Hepatocyte (in vitro differentiated cells): ENCODE measurements at regions not wholly inside any gene's neighbourhood (a gene's known extent, or its start where the extent isn't known, plus 50 kb on each side); places are given as distances from the start of the nearest gene placed in this dataset.

Experiments used
- DNase-seq: peaks from one replicate; pipeline ENCODE4 v3.0.0-alpha.2; 2016; ENCODE audit warnings: low spot score
- H2AFZ ChIP-seq: fragments of 200-600 bp; sonication (generic); 2 replicates; pipeline ENCODE4 v1.6.0; 2016; ENCODE audit warnings: antibody characterized with exemption, mild to moderate bottlenecking
- H3K27ac ChIP-seq: fragments of 200-600 bp; sonication (generic); 2 replicates; pipeline ENCODE4 v1.5.1; 2016; ENCODE audit warnings: mild to moderate bottlenecking
- H3K27me3 ChIP-seq: fragments of 200-600 bp; sonication (generic); 2 replicates; pipeline ENCODE4 v1.6.1; 2016
- H3K36me3 ChIP-seq: fragments of 200-600 bp; sonication (generic); replicated peaks from 2 replicates; pipeline ENCODE4 v1.5.1; 2016; ENCODE audit warnings: low read depth; ENCODE audit not compliant: insufficient read depth
- H3K4me1 ChIP-seq: fragments of 200-600 bp; sonication (generic); 2 replicates; pipeline ENCODE4 v1.5.1; 2016; ENCODE audit warnings: mild to moderate bottlenecking, moderate library complexity; ENCODE audit not compliant: insufficient read depth
- H3K4me2 ChIP-seq: fragments of 200-600 bp; sonication (generic); 2 replicates; pipeline ENCODE4 v1.6.0; 2016
- H3K4me3 ChIP-seq: fragments of 200-600 bp; sonication (generic); 2 replicates; pipeline ENCODE4 v1.5.1; 2016; ENCODE audit warnings: mild to moderate bottlenecking
- H3K79me2 ChIP-seq: fragments of 200-600 bp; sonication (generic); 2 replicates; pipeline ENCODE4 v1.6.0; 2017; ENCODE audit warnings: mild to moderate bottlenecking
- H3K9me2 ChIP-seq: fragments of 200-600 bp; sonication (generic); replicated peaks from 2 replicates; pipeline ENCODE4 v1.6.0; 2017; ENCODE audit warnings: mild to moderate bottlenecking; ENCODE audit not compliant: insufficient read depth
- H3K9me3 ChIP-seq: fragments of 200-600 bp; sonication (generic); 2 replicates; pipeline ENCODE4 v1.5.1; 2016; ENCODE audit warnings: low read depth, mild to moderate bottlenecking
- H4K20me1 ChIP-seq: fragments of 200-600 bp; sonication (generic); 2 replicates; pipeline ENCODE4 v1.6.0; 2016; ENCODE audit warnings: mild to moderate bottlenecking; ENCODE audit not compliant: insufficient read depth, poor library complexity, severe bottlenecking
- CTCF ChIP-seq: fragments of 200-600 bp; sonication (generic); IDR thresholded peaks from 2 replicates; pipeline ENCODE4 v1.5.1; 2016; ENCODE audit warnings: antibody characterized with exemption, mild to moderate bottlenecking; ENCODE audit not compliant: poor library complexity
- EZH2 ChIP-seq: fragments of 200-600 bp; sonication (generic); IDR thresholded peaks from 2 replicates; pipeline ENCODE4 v1.6.1; 2016; ENCODE audit warnings: antibody characterized with exemption, mild to moderate bottlenecking, borderline replicate concordance
- EZH2phosphoT487 ChIP-seq: fragments of 200-600 bp; sonication (generic); IDR thresholded peaks from one replicate; pipeline ENCODE4 v1.6.1; 2018; ENCODE audit warnings: antibody characterized with exemption, mild to moderate bottlenecking, low read depth, moderate library complexity; ENCODE audit not compliant: unreplicated experiment, severe bottlenecking
- WGBS: methylation state at CpG from one replicate; pipeline ENCODE4 v1.1.6; 2016; ENCODE audit warnings: low lambda C conversion rate; ENCODE audit errors: missing lambda C conversion rate; 5-methylcytosine and 5-hydroxymethylcytosine counted together

- 74% methylated on average over 3 of the region's 3 CpGs for WGBS
- H3K27me3 ChIP-seq: no peaks in the 10 kb centered on the region
- H3K27ac ChIP-seq: peak overlapping the region; percentile 6
- peaks cover 22% of the 10 kb centered on the region for H3K4me1 ChIP-seq
- no peak for TF ChIP-seq EZH2phosphoT487
- TF ChIP-seq EZH2: no peak
- TF ChIP-seq CTCF: no peak
- H2AFZ ChIP-seq: no peak overlapping the region
- no peaks in the 10 kb centered on the region for H3K9me3 ChIP-seq
- H3K4me2 ChIP-seq: no peak overlapping the region
- no peaks in the 10 kb centered on the region for H3K9me2 ChIP-seq
- no peaks in the 10 kb centered on the region for H4K20me1 ChIP-seq
- H3K4me3 ChIP-seq: no peak overlapping the region
- DNase-seq: no peak
- H3K36me3 ChIP-seq: no peaks in the 10 kb centered on the region
- H3K79me2 ChIP-seq: no peaks in the 10 kb centered on the region
These were observed 107.2 kb upstream of the EEPD1 start for GRCh38 chr7:36045830-36046341.

- WGBS: 77% methylated on average over 2 of the region's 2 CpGs
- DNase-seq: no peak
These were observed 105.9 kb upstream of the EEPD1 start for GRCh38 chr7:36047091-36047658.

GRCh38 chr7:36048141-36048901 is 104.7 kb upstream of the EEPD1 start:
- no peaks in the 10 kb centered on the region for H3K27me3 ChIP-seq
- no peak overlapping the region for H3K4me3 ChIP-seq
- peak overlapping the region; percentile 58 for H3K27ac ChIP-seq
- no peaks in the 10 kb centered on the region for H3K79me2 ChIP-seq
- no peak overlapping the region for H2AFZ ChIP-seq
- TF ChIP-seq EZH2: no peak
- no peak for TF ChIP-seq EZH2phosphoT487
- TF ChIP-seq CTCF: no peak
- 35% methylated on average over 5 of the region's 5 CpGs for WGBS
- no peaks in the 10 kb centered on the region for H3K9me2 ChIP-seq
- no peaks in the 10 kb centered on the region for H4K20me1 ChIP-seq
- peaks cover 22% of the 10 kb centered on the region for H3K4me1 ChIP-seq
- no peaks in the 10 kb centered on the region for H3K9me3 ChIP-seq
- H3K4me2 ChIP-seq: peak overlapping the region; percentile 15
- H3K36me3 ChIP-seq: no peaks in the 10 kb centered on the region
- DNase-seq: no peak

More at GRCh38 chr7:36047091-36047658, 105.9 kb upstream of the EEPD1 start:
- H3K9me3 ChIP-seq: no peaks in the 10 kb centered on the region
- H4K20me1 ChIP-seq: no peaks in the 10 kb centered on the region
- no peaks in the 10 kb centered on the region for H3K27me3 ChIP-seq
- H3K27ac ChIP-seq: peak overlapping the region; percentile 58
- H3K4me3 ChIP-seq: no peak overlapping the region
- no peaks in the 10 kb centered on the region for H3K9me2 ChIP-seq
- peak overlapping the region; percentile 15 for H3K4me2 ChIP-seq
- peaks cover 22% of the 10 kb centered on the region for H3K4me1 ChIP-seq
- H3K79me2 ChIP-seq: no peaks in the 10 kb centered on the region
- no peak overlapping the region for H2AFZ ChIP-seq
- TF ChIP-seq EZH2 (no peak), CTCF (peak; percentile 16)
- no peaks in the 10 kb centered on the region for H3K36me3 ChIP-seq
